ENCODE measurements at regions not wholly inside any gene's neighbourhood (a gene's known extent, or its start where the extent isn't known, plus 50 kb on each side); places are given as distances from the start of the nearest gene placed in this dataset.

- TF ChIP-seq CTCF (conservative IDR thresholded peaks at IDR 0.05; ENCODE audit: low read depth, low read length) (no peak), EZH2 (IDR thresholded peaks at IDR 0.05; ENCODE audit: low read length, unreplicated experiment) (no peak)
These were observed 1478.9 kb downstream of the PCDH19 start for GRCh38 chrX:98931216-98931615.
